Coronary artery (tissue), 2 donors: ENCODE measurements at regions not wholly inside any gene's neighbourhood (a gene's known extent, or its start where the extent isn't known, plus 50 kb on each side); places are given as distances from the start of the nearest gene placed in this dataset.

Experiments used
- DNase-seq: peaks from one replicate; pipeline ENCODE4 v3.0.0-alpha.2; 2017; ENCODE audit warnings: low spot score
- H3K27ac ChIP-seq, 2 donors: fragments of 200-600 bp; sonication (generic); one replicate each; pipeline ENCODE4 v1.5.1; 2016 to 2019
- H3K4me3 ChIP-seq: fragments of 200-600 bp; sonication (generic); 2 replicates; pipeline ENCODE4 v1.5.1; 2016; ENCODE audit warnings: mild to moderate bottlenecking, moderate library complexity
- CTCF ChIP-seq: fragments of 200-600 bp; sonication (generic); IDR thresholded peaks from one replicate; pipeline ENCODE4 v1.5.1; 2019; ENCODE audit warnings: antibody characterized with exemption

GRCh38 chr4:114282937-114283336 is 303.5 kb upstream of the ARSJ start:
- no peak for TF ChIP-seq CTCF

GRCh38 chr4:114284629-114285028 is 305.2 kb upstream of the ARSJ start:
- Histone ChIP-seq H3K27ac (no peak overlapping the region), H3K4me3 (no peak overlapping the region)
- TF ChIP-seq CTCF, result no peak
- DNase-seq, result no peak

More at GRCh38 chr4:114282937-114283336, 303.5 kb upstream of the ARSJ start:
- no peak overlapping the region for H3K4me3 ChIP-seq
- no peak for DNase-seq
- no peak overlapping the region for H3K27ac ChIP-seq

- TF ChIP-seq CTCF, result no peak
- no peak overlapping the region for H3K4me3 ChIP-seq
- no peak for DNase-seq
- no peak overlapping the region for H3K27ac ChIP-seq
Measured at GRCh38 chr4:114286262-114286810, 306.9 kb upstream of the ARSJ start.

GRCh38 chr4:114287079-114287696 is 307.7 kb upstream of the ARSJ start:
- no peak for TF ChIP-seq CTCF
- no peak for DNase-seq

GRCh38 chr4:114296126-114296525 is 302.5 kb upstream of the UGT8 start:
- DNase-seq, result no peak
- no peak for TF ChIP-seq CTCF
- Histone ChIP-seq H3K27ac (no peak overlapping the region), H3K4me3 (no peak overlapping the region)

More at GRCh38 chr4:114287079-114287696, 307.7 kb upstream of the ARSJ start:
- Histone ChIP-seq H3K4me3 (no peak overlapping the region), H3K27ac (no peak overlapping the region)

- DNase-seq, result no peak
- Histone ChIP-seq H3K27ac (no peak overlapping the region), H3K4me3 (no peak overlapping the region)
- no peak for TF ChIP-seq CTCF
Measured at GRCh38 chr4:114302472-114302871, 296.1 kb upstream of the UGT8 start.

GRCh38 chr4:114304046-114304445 is 294.6 kb upstream of the UGT8 start:
- no peak for TF ChIP-seq CTCF
- H3K27ac ChIP-seq, result no peak overlapping the region
- H3K4me3 ChIP-seq, result no peak overlapping the region
- DNase-seq, result no peak
